ENCODE measurements at regions not wholly inside any gene's neighbourhood (a gene's known extent, or its start where the extent isn't known, plus 50 kb on each side); places are given as distances from the start of the nearest gene placed in this dataset.

DNA sequence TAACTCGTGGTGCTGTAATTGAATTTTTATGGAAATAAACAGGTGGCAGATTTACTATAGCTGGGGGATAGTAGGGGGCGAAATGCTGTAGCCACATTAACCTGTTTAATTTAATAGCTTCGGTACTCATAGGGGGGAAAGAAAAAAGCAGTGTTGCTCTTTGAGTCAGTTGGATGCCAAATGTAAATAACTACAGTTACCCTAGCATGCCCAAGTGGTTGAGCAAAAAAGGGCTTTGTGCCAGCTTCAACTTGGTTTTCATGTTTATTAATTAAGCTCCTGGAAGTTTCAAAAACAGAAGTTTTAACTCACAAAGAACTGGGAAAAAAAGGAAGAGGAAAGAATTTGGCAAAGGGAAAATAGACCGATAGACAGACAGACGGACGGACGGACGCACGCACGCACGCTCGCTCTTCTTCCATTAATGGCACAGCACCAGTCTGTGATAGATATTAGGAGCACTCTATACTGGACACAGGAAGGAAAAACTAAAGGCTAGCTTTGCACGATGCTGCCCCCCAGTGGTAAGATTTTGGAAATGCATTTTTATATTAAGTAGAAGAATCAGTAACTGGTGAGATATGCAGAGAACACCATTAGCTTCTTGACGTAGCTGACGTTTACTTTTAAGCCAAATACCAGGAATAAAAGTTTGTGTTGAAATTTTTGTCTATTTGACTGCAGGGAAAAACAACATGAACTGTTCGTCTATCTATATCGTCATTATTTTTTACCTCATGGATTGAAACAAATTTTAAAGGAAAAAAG, 151.8 kb downstream of the SLC7A11 start:
- TF ChIP-seq CTCF (IDR thresholded peaks at IDR 0.05) (peak; percentile 30 to 70), EP300 (IDR thresholded peaks at IDR 0.05) (no peak), POLR2A (IDR thresholded peaks at IDR 0.05) (no peak)
- no peaks in the 10 kb centered on the region for H3K9me3 ChIP-seq
- H3K27ac ChIP-seq, result no peak overlapping the region
- H3K27me3 ChIP-seq, result no peaks in the 10 kb centered on the region
- DNase-seq (ENCODE audit: low spot score in 2 of 2), result no peak
- peaks cover 5% of the 10 kb centered on the region for H3K4me1 ChIP-seq
- no peaks in the 10 kb centered on the region for H3K36me3 ChIP-seq
- H3K4me3 ChIP-seq, result no peak overlapping the region
- WGBS, result 23% methylated on average over 17 of the region's 17 CpGs

- WGBS, result 99% methylated on average over 32 of the region's 67 CpGs
- no peak for TF ChIP-seq EP300 (IDR thresholded peaks at IDR 0.05)
- no peak for TF ChIP-seq CTCF (IDR thresholded peaks at IDR 0.05)
- TF ChIP-seq POLR2A (IDR thresholded peaks at IDR 0.05), result no peak
- no peak for TF ChIP-seq POLR2AphosphoS5 (IDR thresholded peaks at IDR 0.05)
Observed at GRCh38 chr4:138088449-138089208, 153.5 kb downstream of the SLC7A11 start.

DNA sequence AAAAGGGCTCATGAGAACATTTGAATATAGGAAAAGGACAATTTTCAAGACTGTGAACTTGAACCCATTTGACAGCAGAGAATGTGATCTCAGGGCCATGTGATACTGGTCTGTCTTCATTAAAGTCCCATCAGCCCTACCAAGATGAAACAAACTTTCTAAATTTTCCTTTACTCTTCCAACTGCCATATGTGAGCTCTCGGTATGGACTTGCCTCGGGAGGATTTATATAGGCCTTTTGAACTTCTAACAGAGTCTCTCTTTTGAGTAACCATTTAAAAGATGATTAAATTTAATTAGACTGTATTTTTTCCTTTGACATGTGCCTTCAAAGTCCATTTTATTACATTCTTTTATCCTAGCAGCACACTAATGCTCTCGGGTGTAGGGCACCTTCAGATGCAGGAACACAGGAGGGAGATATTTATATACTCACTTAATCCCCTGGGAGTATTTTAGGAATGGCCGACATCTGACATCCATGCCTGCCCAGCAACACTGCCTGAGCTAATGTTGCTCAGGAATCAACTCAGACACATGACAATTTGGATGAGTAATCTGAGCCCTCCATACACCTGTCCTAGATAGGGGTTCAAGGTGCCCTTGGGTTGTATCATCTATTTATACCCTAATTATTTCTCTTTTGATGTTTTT, 155.0 kb downstream of the SLC7A11 start:
- Histone ChIP-seq H3K4me3 (no peak overlapping the region), H3K36me3 (no peaks in the 10 kb centered on the region), H3K9me3 (no peaks in the 10 kb centered on the region), H3K27ac (no peak overlapping the region), H3K4me1 (peaks cover 5% of the 10 kb centered on the region), H3K27me3 (no peaks in the 10 kb centered on the region)
- DNase-seq (ENCODE audit: low spot score in 2 of 2), result no peak
- 77% methylated on average over 4 of the region's 4 CpGs for WGBS
- TF ChIP-seq EP300 (IDR thresholded peaks at IDR 0.05) (no peak), POLR2AphosphoS5 (IDR thresholded peaks at IDR 0.05) (no peak), POLR2A (IDR thresholded peaks at IDR 0.05) (no peak), CTCF (IDR thresholded peaks at IDR 0.05) (no peak)

More at GRCh38 chr4:138088449-138089208, 153.5 kb downstream of the SLC7A11 start:
- DNase-seq (ENCODE audit: low spot score in 2 of 2), result no peak
- Histone ChIP-seq H3K27me3 (no peaks in the 10 kb centered on the region), H3K9me3 (no peaks in the 10 kb centered on the region), H3K27ac (no peak overlapping the region), H3K4me1 (peaks cover 5% of the 10 kb centered on the region), H3K36me3 (no peaks in the 10 kb centered on the region), H3K4me3 (no peak overlapping the region)

DNA sequence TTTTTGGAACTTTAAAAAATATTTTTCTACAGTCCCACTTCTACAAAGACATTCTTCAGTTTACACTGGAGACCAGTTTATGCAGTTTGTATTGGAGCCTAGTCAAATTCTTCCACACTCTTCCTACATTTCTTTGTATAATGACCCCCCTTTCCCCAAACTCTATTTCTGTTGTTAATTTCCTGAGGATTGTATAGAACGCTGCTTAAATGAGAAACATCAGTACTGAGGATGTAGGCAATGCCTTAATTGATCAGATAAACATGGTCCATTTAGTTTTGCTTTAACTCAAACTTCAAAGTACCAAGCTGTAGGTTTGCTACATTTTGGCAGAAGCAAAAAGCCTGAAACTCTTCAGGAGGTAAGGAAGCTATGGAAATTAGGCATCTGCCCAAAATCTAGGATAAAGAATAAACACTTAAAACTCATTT, 155.5 kb downstream of the SLC7A11 start:
- DNase-seq (ENCODE audit: low spot score in 2 of 2), result no peak
- TF ChIP-seq POLR2A (IDR thresholded peaks at IDR 0.05) (no peak), CTCF (IDR thresholded peaks at IDR 0.05) (no peak), POLR2AphosphoS5 (IDR thresholded peaks at IDR 0.05) (no peak), EP300 (IDR thresholded peaks at IDR 0.05) (no peak)
- Histone ChIP-seq H3K27ac (no peak overlapping the region), H3K4me3 (no peak overlapping the region), H3K9me3 (no peaks in the 10 kb centered on the region), H3K36me3 (no peaks in the 10 kb centered on the region), H3K4me1 (peaks cover 5% of the 10 kb centered on the region), H3K27me3 (no peaks in the 10 kb centered on the region)
- WGBS, result 33% methylated on average over 1 of the region's 1 CpG

Measured in suprapubic skin (tissue), 4 donors.